ENCODE measurements at regions not wholly inside any gene's neighbourhood (a gene's known extent, or its start where the extent isn't known, plus 50 kb on each side); places are given as distances from the start of the nearest gene placed in this dataset.

- no peak for TF ChIP-seq POLR2AphosphoS5 (IDR thresholded peaks at IDR 0.05)
- TF ChIP-seq, protein P1, sequence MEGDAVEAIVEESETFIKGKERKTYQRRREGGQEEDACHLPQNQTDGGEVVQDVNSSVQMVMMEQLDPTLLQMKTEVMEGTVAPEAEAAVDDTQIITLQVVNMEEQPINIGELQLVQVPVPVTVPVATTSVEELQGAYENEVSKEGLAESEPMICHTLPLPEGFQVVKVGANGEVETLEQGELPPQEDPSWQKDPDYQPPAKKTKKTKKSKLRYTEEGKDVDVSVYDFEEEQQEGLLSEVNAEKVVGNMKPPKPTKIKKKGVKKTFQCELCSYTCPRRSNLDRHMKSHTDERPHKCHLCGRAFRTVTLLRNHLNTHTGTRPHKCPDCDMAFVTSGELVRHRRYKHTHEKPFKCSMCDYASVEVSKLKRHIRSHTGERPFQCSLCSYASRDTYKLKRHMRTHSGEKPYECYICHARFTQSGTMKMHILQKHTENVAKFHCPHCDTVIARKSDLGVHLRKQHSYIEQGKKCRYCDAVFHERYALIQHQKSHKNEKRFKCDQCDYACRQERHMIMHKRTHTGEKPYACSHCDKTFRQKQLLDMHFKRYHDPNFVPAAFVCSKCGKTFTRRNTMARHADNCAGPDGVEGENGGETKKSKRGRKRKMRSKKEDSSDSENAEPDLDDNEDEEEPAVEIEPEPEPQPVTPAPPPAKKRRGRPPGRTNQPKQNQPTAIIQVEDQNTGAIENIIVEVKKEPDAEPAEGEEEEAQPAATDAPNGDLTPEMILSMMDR (IDR thresholded peaks at IDR 0.05) = no peak
- no peak for TF ChIP-seq POLR2A (IDR thresholded peaks at IDR 0.05; ENCODE audit: low read depth)
- TF ChIP-seq EP300 (IDR thresholded peaks at IDR 0.05) = no peak
These were observed 85.7 kb upstream of the CDH13 start for GRCh38 chr16:82541103-82541502.
